PC-9 (cell line): ENCODE measurements at regions not wholly inside any gene's neighbourhood (a gene's known extent, or its start where the extent isn't known, plus 50 kb on each side); places are given as distances from the start of the nearest gene placed in this dataset.

Experiments used
- CTCF ChIP-seq: fragments of 200-600 bp; sonication (generic); conservative IDR thresholded peaks from 2 replicates; pipeline ENCODE4 v1.6.1; 2017; ENCODE audit warnings: mixed run types, antibody characterized with exemption, mild to moderate bottlenecking, moderate library complexity
- EZH2 ChIP-seq: fragments of 200-600 bp; sonication (generic); IDR thresholded peaks from 2 replicates; pipeline ENCODE4 v1.8.0; 2017; ENCODE audit warnings: antibody characterized with exemption, low read depth

DNA sequence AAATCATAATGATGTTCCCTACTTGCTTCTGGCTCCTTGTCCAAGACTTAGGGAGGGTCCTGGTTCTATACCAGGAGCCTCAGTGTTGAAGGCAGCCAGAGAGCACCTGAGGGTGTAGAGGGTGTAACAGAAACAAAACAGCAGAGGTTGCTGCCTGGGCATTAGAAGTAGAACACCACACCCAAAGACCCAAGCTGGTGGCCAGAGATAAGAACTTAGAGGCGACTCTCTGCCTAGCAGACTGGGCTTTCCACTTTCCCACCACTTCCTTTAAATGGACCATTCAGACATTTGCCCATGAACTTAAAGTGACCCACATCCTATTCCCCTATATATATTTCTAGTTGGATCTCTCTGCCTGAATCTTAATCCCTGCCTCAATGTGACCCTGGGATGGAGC lies 189.8 kb downstream of the KLF13 start:
- TF ChIP-seq CTCF (no peak), EZH2 (no peak)
